Thyroid gland (tissue), 4 donors: ENCODE measurements at regions not wholly inside any gene's neighbourhood (a gene's known extent, or its start where the extent isn't known, plus 50 kb on each side); places are given as distances from the start of the nearest gene placed in this dataset.

Experiments used
- POLR2A ChIP-seq, 2 donors: fragments of 450-650 bp; IDR thresholded peaks; one replicate each; pipeline ENCODE4 v1.6.1; 2017; ENCODE audit warnings: antibody characterized with exemption in 2 of 2, mild to moderate bottlenecking in 2 of 2, moderate library complexity in 1 of 2
- TF ChIP-seq, protein P1 (sequence below), 6 experiments: fragments of 200-600 bp in 3 of 6; fragments of 450-650 bp in 3 of 6; sonication (generic) in 3 of 6; IDR thresholded peaks; one replicate each; pipeline ENCODE4 v1.5.1; 2016 to 2019; ENCODE audit warnings: antibody characterized with exemption in 6 of 6, mild to moderate bottlenecking in 2 of 6, inconsistent platforms in 1 of 6, moderate library complexity in 1 of 6

DNA sequence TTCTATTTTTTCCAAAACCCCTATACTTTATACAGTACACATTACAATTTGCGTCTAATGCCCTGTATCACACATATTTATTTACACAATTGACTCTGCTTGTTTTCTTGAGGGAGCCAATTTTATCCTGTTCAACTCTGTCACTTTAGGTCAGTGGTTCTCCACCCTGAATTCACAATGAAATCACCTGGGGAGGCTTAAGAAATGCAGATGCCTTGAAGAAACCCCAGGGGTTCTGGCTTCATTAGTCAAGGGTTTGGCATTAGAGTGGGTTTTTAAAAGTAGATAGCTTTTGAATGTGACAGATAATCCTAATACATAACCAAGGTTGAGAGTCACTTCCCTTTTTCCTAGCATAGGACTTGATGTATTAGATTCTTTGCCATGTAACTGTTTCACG, 398.6 kb upstream of the ERCC4 start:
- TF ChIP-seq, protein P1, sequence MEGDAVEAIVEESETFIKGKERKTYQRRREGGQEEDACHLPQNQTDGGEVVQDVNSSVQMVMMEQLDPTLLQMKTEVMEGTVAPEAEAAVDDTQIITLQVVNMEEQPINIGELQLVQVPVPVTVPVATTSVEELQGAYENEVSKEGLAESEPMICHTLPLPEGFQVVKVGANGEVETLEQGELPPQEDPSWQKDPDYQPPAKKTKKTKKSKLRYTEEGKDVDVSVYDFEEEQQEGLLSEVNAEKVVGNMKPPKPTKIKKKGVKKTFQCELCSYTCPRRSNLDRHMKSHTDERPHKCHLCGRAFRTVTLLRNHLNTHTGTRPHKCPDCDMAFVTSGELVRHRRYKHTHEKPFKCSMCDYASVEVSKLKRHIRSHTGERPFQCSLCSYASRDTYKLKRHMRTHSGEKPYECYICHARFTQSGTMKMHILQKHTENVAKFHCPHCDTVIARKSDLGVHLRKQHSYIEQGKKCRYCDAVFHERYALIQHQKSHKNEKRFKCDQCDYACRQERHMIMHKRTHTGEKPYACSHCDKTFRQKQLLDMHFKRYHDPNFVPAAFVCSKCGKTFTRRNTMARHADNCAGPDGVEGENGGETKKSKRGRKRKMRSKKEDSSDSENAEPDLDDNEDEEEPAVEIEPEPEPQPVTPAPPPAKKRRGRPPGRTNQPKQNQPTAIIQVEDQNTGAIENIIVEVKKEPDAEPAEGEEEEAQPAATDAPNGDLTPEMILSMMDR (IDR thresholded peaks at IDR 0.05), result no peak
- TF ChIP-seq POLR2A (IDR thresholded peaks at IDR 0.05), result no peak
